ENCODE measurements at regions not wholly inside any gene's neighbourhood (a gene's known extent, or its start where the extent isn't known, plus 50 kb on each side); places are given as distances from the start of the nearest gene placed in this dataset.
A peak's percentile ranks its signal among the peaks of the same experiment; 100 is the strongest.

DNA sequence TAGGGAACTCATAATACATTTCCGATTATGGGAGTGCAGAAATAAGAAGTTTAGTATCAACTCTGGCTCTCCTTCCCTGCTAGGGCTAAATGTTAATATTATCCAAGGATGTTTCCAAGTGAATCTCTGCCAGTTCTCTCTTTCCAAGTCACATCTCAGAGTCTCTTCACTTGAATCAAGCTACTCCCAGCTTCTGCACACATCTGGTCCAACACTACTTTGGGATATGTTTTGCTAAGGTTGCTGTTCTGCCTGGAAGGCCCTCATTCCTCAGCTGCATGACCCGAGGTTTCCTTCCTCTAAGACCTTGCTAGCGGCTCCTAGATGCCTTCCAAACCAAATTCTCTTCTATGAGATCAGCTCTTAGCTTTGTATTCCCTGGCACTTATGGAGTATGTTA is 331.8 kb downstream of the GJA1 start:
- Histone ChIP-seq H3K9me3 (no peaks in the 10 kb centered on the region), H3K27ac (peak overlapping the region in 2 of 4 donors; percentile 21 to 35), H3K4me3 (no peak overlapping the region), H3K27me3 (no peaks in the 10 kb centered on the region), H3K4me1 (no peaks in the 10 kb centered on the region), H3K36me3 (no peaks in the 10 kb centered on the region)
- in situ Hi-C loops (cut with MboI; ENCODE audit: low sequenced_read_pairs in 4 of 4) (no loop called here), intact Hi-C loops (cut with DNase I; ENCODE audit: low total_unique reads) (no loop called here)
- ATAC-seq (no peak), DNase-seq (no peak)
- TF ChIP-seq POLR2A (IDR thresholded peaks at IDR 0.05) = no peak
- TF ChIP-seq CTCF (IDR thresholded peaks at IDR 0.05 in 4 of 5, conservative IDR thresholded peaks at IDR 0.05 in 1 of 5) = no peak

DNA sequence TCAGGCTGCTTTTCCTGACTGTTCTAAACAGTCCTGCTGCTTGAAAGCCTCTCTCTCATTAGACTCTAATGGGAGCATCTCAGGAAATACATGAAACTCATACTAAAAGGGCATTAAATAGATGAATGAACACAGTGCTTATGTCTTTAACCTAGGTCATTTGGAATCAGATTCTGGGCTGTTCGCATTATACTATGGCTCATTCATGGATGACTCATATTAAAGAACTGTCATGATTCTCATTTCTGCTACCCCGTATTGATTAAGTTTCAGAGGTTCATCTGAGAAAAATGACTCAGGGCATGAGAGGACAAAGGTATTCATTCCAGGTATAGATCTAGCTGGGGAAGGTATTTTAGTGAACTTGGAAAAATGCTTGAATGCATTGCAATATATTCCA is 335.5 kb downstream of the GJA1 start:
- Histone ChIP-seq H3K36me3 (no peaks in the 10 kb centered on the region), H3K4me3 (no peak overlapping the region), H3K9me3 (no peaks in the 10 kb centered on the region), H3K27me3 (no peaks in the 10 kb centered on the region), H3K27ac (no peak overlapping the region), H3K4me1 (no peaks in the 10 kb centered on the region)
- TF ChIP-seq POLR2A (IDR thresholded peaks at IDR 0.05) = no peak
- TF ChIP-seq CTCF (IDR thresholded peaks at IDR 0.05 in 4 of 5, conservative IDR thresholded peaks at IDR 0.05 in 1 of 5) = no peak
- intact Hi-C loops (cut with DNase I; ENCODE audit: low total_unique reads) = no loop called here
- ATAC-seq (no peak), DNase-seq (no peak)
- in situ Hi-C loops (cut with MboI; ENCODE audit: low sequenced_read_pairs in 4 of 4) = no loop called here

- H3K9me3 ChIP-seq = no peaks in the 10 kb centered on the region
- ATAC-seq (no peak), DNase-seq (no peak)
- no peaks in the 10 kb centered on the region for H3K36me3 ChIP-seq
- in situ Hi-C loops (cut with MboI; ENCODE audit: low sequenced_read_pairs in 4 of 4) (no loop called here), intact Hi-C loops (cut with DNase I; ENCODE audit: low total_unique reads) (no loop called here)
- no peak overlapping the region for H3K4me3 ChIP-seq
- no peaks in the 10 kb centered on the region for H3K27me3 ChIP-seq
- no peaks in the 10 kb centered on the region for H3K4me1 ChIP-seq
- TF ChIP-seq POLR2A (IDR thresholded peaks at IDR 0.05) (no peak), CTCF (IDR thresholded peaks at IDR 0.05 in 4 of 5, conservative IDR thresholded peaks at IDR 0.05 in 1 of 5) (no peak)
- peak overlapping the region in 1 of 4 donors; percentile 15 for H3K27ac ChIP-seq
Measured at GRCh38 chr6:121771937-121772720, 336.7 kb downstream of the GJA1 start.

DNA sequence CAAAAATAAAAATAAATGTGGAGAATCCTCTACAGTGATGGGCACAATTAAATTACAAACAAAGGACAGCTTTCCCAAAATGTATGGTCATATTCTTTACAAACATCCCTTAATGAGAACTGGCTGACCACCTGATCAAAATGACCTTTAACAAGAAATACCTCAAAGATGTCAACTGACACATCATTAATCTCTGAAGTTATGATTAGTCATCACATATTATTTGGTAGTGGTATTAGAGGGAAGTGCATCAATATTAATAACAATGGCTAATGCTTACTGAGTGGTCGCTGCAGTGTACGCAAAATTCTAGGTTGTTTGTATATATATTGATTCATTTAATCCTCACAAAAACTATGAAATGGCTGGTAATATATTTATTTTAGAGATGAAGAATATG is 340.6 kb downstream of the GJA1 start:
- no peak overlapping the region for H3K4me3 ChIP-seq
- H3K4me1 ChIP-seq = peaks cover 10 to 21% of the 10 kb centered on the region in 2 donors
- no peak for DNase-seq
- no peak for TF ChIP-seq CTCF (IDR thresholded peaks at IDR 0.05 in 4 of 5, conservative IDR thresholded peaks at IDR 0.05 in 1 of 5)
- TF ChIP-seq POLR2A (IDR thresholded peaks at IDR 0.05) = no peak
- no peaks in the 10 kb centered on the region for H3K27me3 ChIP-seq
- H3K9me3 ChIP-seq = peaks cover 0 to 7% (median 0%) of the 10 kb centered on the region in 3 donors
- H3K27ac ChIP-seq = no peak overlapping the region
- no peaks in the 10 kb centered on the region for H3K36me3 ChIP-seq
- in situ Hi-C loops (cut with MboI; ENCODE audit: low sequenced_read_pairs in 4 of 4) = no loop called here
- intact Hi-C loops (cut with DNase I; ENCODE audit: low total_unique reads) = no loop called here
- no peak for ATAC-seq
